Vagina (tissue), 2 donors: ENCODE measurements at regions not wholly inside any gene's neighbourhood (a gene's known extent, or its start where the extent isn't known, plus 50 kb on each side); places are given as distances from the start of the nearest gene placed in this dataset.

Experiments
- CTCF ChIP-seq, 3 experiments: fragments of 450-650 bp in 2 of 3; fragments of 200-600 bp in 1 of 3; sonication (generic) in 1 of 3; IDR thresholded peaks; one replicate each; pipeline ENCODE4 v1.5.1; 2017 to 2019; ENCODE audit warnings: antibody characterized with exemption in 3 of 3, mild to moderate bottlenecking in 2 of 3, moderate library complexity in 2 of 3
- POLR2A ChIP-seq, 2 donors: fragments of 450-650 bp; IDR thresholded peaks; one replicate each; pipeline ENCODE4 v1.6.1; 2017; ENCODE audit warnings: antibody characterized with exemption in 2 of 2, mild to moderate bottlenecking in 2 of 2, moderate library complexity in 2 of 2

- TF ChIP-seq CTCF (IDR thresholded peaks at IDR 0.05) (no peak), POLR2A (IDR thresholded peaks at IDR 0.05) (no peak)
Measured at GRCh38 chr12:130017591-130018449, 114.0 kb upstream of the TMEM132D start.
